Epidermal melanocyte (primary cell): ENCODE measurements at regions not wholly inside any gene's neighbourhood (a gene's known extent, or its start where the extent isn't known, plus 50 kb on each side); places are given as distances from the start of the nearest gene placed in this dataset.
A peak's percentile ranks its signal among the peaks of the same experiment; 100 is the strongest.
"Not testable (repeated sequence)": the region's sequence is repeated elsewhere in the genome, so short reads cannot be mapped to it uniquely, and the experiment has no call there.

Experiments used
- DNase-seq: peaks from one replicate; pipeline ENCODE4 v3.0.0; 2011; ENCODE audit warnings: low spot score; ENCODE audit not compliant: insufficient read length

- DNase-seq, result no peak
Measured at GRCh38 chr12:28771968-28772367, 377.1 kb upstream of the FAR2 start.

- no peak for DNase-seq
Measured at GRCh38 chr12:28775556-28775955, 373.5 kb upstream of the FAR2 start.

- DNase-seq, result no peak
Measured at GRCh38 chr12:28776220-28776619, 372.9 kb upstream of the FAR2 start.

- no peak for DNase-seq
Measured at GRCh38 chr12:28776913-28777422, 372.1 kb upstream of the FAR2 start.

- DNase-seq, result no peak
Measured at GRCh38 chr12:28777603-28778365, 371.3 kb upstream of the FAR2 start.

- DNase-seq, result no peak
Measured at GRCh38 chr12:28780096-28780495, 369.0 kb upstream of the FAR2 start.

GRCh38 chr12:28780960-28781359 lies 368.1 kb upstream of the FAR2 start:
- no peak for DNase-seq

GRCh38 chr12:28781671-28782652 lies 367.1 kb upstream of the FAR2 start:
- DNase-seq, result no peak

GRCh38 chr12:28782812-28783211 lies 366.3 kb upstream of the FAR2 start:
- no peak for DNase-seq

- peak; percentile 32 for DNase-seq
Measured at GRCh38 chr12:28787151-28787550, 361.9 kb upstream of the FAR2 start.

GRCh38 chr12:28788256-28788655 lies 360.8 kb upstream of the FAR2 start:
- DNase-seq, result not testable (repeated sequence)

GRCh38 chr12:28793581-28794151 lies 355.4 kb upstream of the FAR2 start:
- no peak for DNase-seq

- no peak for DNase-seq
Measured at GRCh38 chr12:28794211-28794610, 354.9 kb upstream of the FAR2 start.

- DNase-seq, result no peak
Measured at GRCh38 chr12:28794786-28795185, 354.3 kb upstream of the FAR2 start.

GRCh38 chr12:28795311-28795710 lies 353.8 kb upstream of the FAR2 start:
- DNase-seq, result no peak

- DNase-seq, result no peak
Measured at GRCh38 chr12:28799348-28799747, 349.7 kb upstream of the FAR2 start.

GRCh38 chr12:28800129-28800528 lies 348.9 kb upstream of the FAR2 start:
- no peak for DNase-seq

- no peak for DNase-seq
Measured at GRCh38 chr12:28802706-28803438, 346.2 kb upstream of the FAR2 start.

- no peak for DNase-seq
Measured at GRCh38 chr12:28807535-28807934, 341.5 kb upstream of the FAR2 start.

GRCh38 chr12:28811457-28811856 lies 337.6 kb upstream of the FAR2 start:
- no peak for DNase-seq

GRCh38 chr12:28814246-28814645 lies 334.8 kb upstream of the FAR2 start:
- DNase-seq, result no peak
